ENCODE measurements at regions not wholly inside any gene's neighbourhood (a gene's known extent, or its start where the extent isn't known, plus 50 kb on each side); places are given as distances from the start of the nearest gene placed in this dataset.

GRCh38 chr1:82972841-82973553 lies 1025.9 kb downstream of the TTLL7 start:
- no peak overlapping the region for H3K27ac ChIP-seq
- no peaks in the 10 kb centered on the region for H3K9me3 ChIP-seq
- H3K4me3 ChIP-seq = no peak overlapping the region
- H3K4me1 ChIP-seq = no peaks in the 10 kb centered on the region
- no peak for TF ChIP-seq POLR2A (IDR thresholded peaks at IDR 0.05)
- no peak for TF ChIP-seq CTCF (IDR thresholded peaks at IDR 0.05)
- DNase-seq = no peak
- no peaks in the 10 kb centered on the region for H3K36me3 ChIP-seq
- H3K27me3 ChIP-seq = no peaks in the 10 kb centered on the region

- Histone ChIP-seq H3K9me3 (no peaks in the 10 kb centered on the region), H3K27ac (no peak overlapping the region), H3K36me3 (no peaks in the 10 kb centered on the region), H3K4me3 (no peak overlapping the region), H3K27me3 (no peaks in the 10 kb centered on the region), H3K4me1 (no peaks in the 10 kb centered on the region)
- DNase-seq = no peak
- no peak for TF ChIP-seq POLR2A (IDR thresholded peaks at IDR 0.05)
- TF ChIP-seq CTCF (IDR thresholded peaks at IDR 0.05) = no peak
These were observed 1029.6 kb downstream of the TTLL7 start for GRCh38 chr1:82969340-82969739.

GRCh38 chr1:82962658-82963057 lies 1036.3 kb downstream of the TTLL7 start:
- Histone ChIP-seq H3K27me3 (no peaks in the 10 kb centered on the region), H3K4me3 (no peak overlapping the region), H3K36me3 (no peaks in the 10 kb centered on the region), H3K9me3 (no peaks in the 10 kb centered on the region), H3K27ac (no peak overlapping the region), H3K4me1 (no peaks in the 10 kb centered on the region)
- TF ChIP-seq CTCF (IDR thresholded peaks at IDR 0.05) (no peak), POLR2A (IDR thresholded peaks at IDR 0.05) (no peak)
- no peak for DNase-seq

- DNase-seq = no peak
These were observed 1048.2 kb downstream of the TTLL7 start for GRCh38 chr1:82950606-82951200.

GRCh38 chr1:82948386-82948785 lies 1050.5 kb downstream of the TTLL7 start:
- Histone ChIP-seq H3K9me3 (no peaks in the 10 kb centered on the region), H3K27me3 (no peaks in the 10 kb centered on the region), H3K27ac (no peak overlapping the region), H3K4me1 (no peaks in the 10 kb centered on the region), H3K4me3 (no peak overlapping the region), H3K36me3 (no peaks in the 10 kb centered on the region)
- DNase-seq = no peak
- TF ChIP-seq CTCF (IDR thresholded peaks at IDR 0.05) (no peak), POLR2A (IDR thresholded peaks at IDR 0.05) (no peak)

More at GRCh38 chr1:82950606-82951200, 1048.2 kb downstream of the TTLL7 start:
- no peaks in the 10 kb centered on the region for H3K9me3 ChIP-seq
- no peak overlapping the region for H3K27ac ChIP-seq
- H3K27me3 ChIP-seq = no peaks in the 10 kb centered on the region
- TF ChIP-seq POLR2A (IDR thresholded peaks at IDR 0.05) (no peak), CTCF (IDR thresholded peaks at IDR 0.05) (no peak)
- H3K4me1 ChIP-seq = no peaks in the 10 kb centered on the region
- H3K36me3 ChIP-seq = no peaks in the 10 kb centered on the region
- no peak overlapping the region for H3K4me3 ChIP-seq

Measured in Peyer's patch (tissue), 4 donors.